Keratinocyte (primary cell): ENCODE measurements at regions not wholly inside any gene's neighbourhood (a gene's known extent, or its start where the extent isn't known, plus 50 kb on each side); places are given as distances from the start of the nearest gene placed in this dataset.

Experiments
- DNase-seq: peaks from one replicate; pipeline ENCODE4 v3.0.0-alpha.2; 2011; ENCODE audit warnings: low read depth, missing footprints, low spot score
- FAIRE-seq: peaks from 2 replicates; lab custom pipeline; 2011; peaks lifted over from hg19 to GRCh38; lab: Jason Lieb, UNC
- H2AFZ ChIP-seq: 2 replicates; pipeline ENCODE4 v1.6.0; 2012; ENCODE audit warnings: low read length, control low read depth, inconsistent platforms; ENCODE audit not compliant: control insufficient read depth
- H3K27ac ChIP-seq: 2 replicates; pipeline ENCODE4 v1.5.1; 2011; ENCODE audit warnings: low read length; ENCODE audit not compliant: control insufficient read depth, insufficient read depth
- H3K27me3 ChIP-seq: 3 replicates; pipeline ENCODE4 v1.6.0; 2011; ENCODE audit warnings: low read length; ENCODE audit not compliant: control insufficient read depth, insufficient read depth; ENCODE audit errors: extremely low read depth
- H3K36me3 ChIP-seq, 2 experiments: 2 replicates in 1 of 2; 3 replicates in 1 of 2; pipeline ENCODE4 v1.5.1; 2011; ENCODE audit warnings: low read length in 2 of 2, mild to moderate bottlenecking in 1 of 2; ENCODE audit not compliant: control insufficient read depth in 2 of 2, insufficient read depth in 2 of 2; ENCODE audit errors: extremely low read depth in 1 of 2
- H3K4me1 ChIP-seq: 3 replicates; pipeline ENCODE4 v1.5.1; 2011; ENCODE audit warnings: low read length; ENCODE audit not compliant: control insufficient read depth, insufficient read depth; ENCODE audit errors: extremely low read depth
- H3K4me2 ChIP-seq: 3 replicates; pipeline ENCODE4 v1.6.0; 2011; ENCODE audit warnings: low read depth, low read length; ENCODE audit not compliant: control insufficient read depth, insufficient read depth; ENCODE audit errors: extremely low read depth
- H3K4me3 ChIP-seq, 3 experiments: fragments of 200-600 bp in 1 of 3; sonication (generic) in 1 of 3; 2 replicates in 2 of 3; 3 replicates in 1 of 3; pipeline ENCODE4 v1.5.1; 2011 to 2016; ENCODE audit warnings: low read length in 3 of 3, mild to moderate bottlenecking in 3 of 3, control low read depth in 2 of 3, inconsistent platforms in 1 of 3, low read depth in 1 of 3, mixed read lengths in 1 of 3, mixed run types in 1 of 3, moderate library complexity in 1 of 3; ENCODE audit not compliant: control insufficient read depth in 2 of 3, insufficient read depth in 2 of 3; ENCODE audit errors: extremely low read depth in 1 of 3
- H3K79me2 ChIP-seq: 2 replicates; pipeline ENCODE4 v1.6.0; 2012; ENCODE audit warnings: low read length; ENCODE audit not compliant: control insufficient read depth, insufficient read depth
- H3K9ac ChIP-seq: 3 replicates; pipeline ENCODE4 v1.6.0; 2011; ENCODE audit warnings: low read length; ENCODE audit not compliant: control insufficient read depth, insufficient read depth; ENCODE audit errors: extremely low read depth
- H3K9me1 ChIP-seq: 3 replicates; pipeline ENCODE4 v1.6.0; 2011; ENCODE audit warnings: low read length; ENCODE audit not compliant: control insufficient read depth, insufficient read depth; ENCODE audit errors: extremely low read depth
- H3K9me3 ChIP-seq: 2 replicates; pipeline ENCODE4 v1.5.1; 2012; ENCODE audit warnings: low read depth, low read length; ENCODE audit not compliant: control insufficient read depth
- H4K20me1 ChIP-seq: 3 replicates; pipeline ENCODE4 v1.6.0; 2011; ENCODE audit warnings: low read length; ENCODE audit not compliant: control insufficient read depth, insufficient read depth; ENCODE audit errors: extremely low read depth
- EZH2 ChIP-seq: IDR thresholded peaks from one replicate; pipeline ENCODE4 v1.6.1; 2012; ENCODE audit warnings: inconsistent platforms, mild to moderate bottlenecking, low read length, moderate library complexity
- dilution Hi-C: fragments of 300-500 bp; cut with MboI; formaldehyde crosslinking; loops from one replicate; pipeline ENCODE4 v1.7.0; 2020; ENCODE audit warnings: low sequenced_read_pairs; ENCODE audit not compliant: extremely low pct_ligation_motif_present
- TF ChIP-seq, protein P1 (sequence below), 3 experiments: IDR thresholded peaks in 1 of 3; conservative IDR thresholded peaks in 1 of 3; optimal IDR thresholded peaks in 1 of 3; 2 replicates in 2 of 3; 3 replicates in 1 of 3; pipeline versions ENCODE3 to v1.5.1; 2011; ENCODE audit warnings: low read length in 3 of 3, mild to moderate bottlenecking in 3 of 3, moderate library complexity in 2 of 3, control low read depth in 1 of 3, inconsistent platforms in 1 of 3; ENCODE audit not compliant: insufficient read depth in 2 of 3; ENCODE audit errors: extremely low read depth in 1 of 3

GRCh38 chr7:47707583-47707982 lies 125.7 kb upstream of the TNS3 start:
- H4K20me1 ChIP-seq: no peaks in the 10 kb centered on the region
- H3K9me3 ChIP-seq: no peaks in the 10 kb centered on the region
- H2AFZ ChIP-seq: no peak overlapping the region
- no peak overlapping the region for H3K9ac ChIP-seq
- H3K27ac ChIP-seq: no peak overlapping the region
- dilution Hi-C loops: no loop called here
- no peak for TF ChIP-seq EZH2
- TF ChIP-seq, protein P1, sequence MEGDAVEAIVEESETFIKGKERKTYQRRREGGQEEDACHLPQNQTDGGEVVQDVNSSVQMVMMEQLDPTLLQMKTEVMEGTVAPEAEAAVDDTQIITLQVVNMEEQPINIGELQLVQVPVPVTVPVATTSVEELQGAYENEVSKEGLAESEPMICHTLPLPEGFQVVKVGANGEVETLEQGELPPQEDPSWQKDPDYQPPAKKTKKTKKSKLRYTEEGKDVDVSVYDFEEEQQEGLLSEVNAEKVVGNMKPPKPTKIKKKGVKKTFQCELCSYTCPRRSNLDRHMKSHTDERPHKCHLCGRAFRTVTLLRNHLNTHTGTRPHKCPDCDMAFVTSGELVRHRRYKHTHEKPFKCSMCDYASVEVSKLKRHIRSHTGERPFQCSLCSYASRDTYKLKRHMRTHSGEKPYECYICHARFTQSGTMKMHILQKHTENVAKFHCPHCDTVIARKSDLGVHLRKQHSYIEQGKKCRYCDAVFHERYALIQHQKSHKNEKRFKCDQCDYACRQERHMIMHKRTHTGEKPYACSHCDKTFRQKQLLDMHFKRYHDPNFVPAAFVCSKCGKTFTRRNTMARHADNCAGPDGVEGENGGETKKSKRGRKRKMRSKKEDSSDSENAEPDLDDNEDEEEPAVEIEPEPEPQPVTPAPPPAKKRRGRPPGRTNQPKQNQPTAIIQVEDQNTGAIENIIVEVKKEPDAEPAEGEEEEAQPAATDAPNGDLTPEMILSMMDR (optimal IDR thresholded peaks at IDR 0.05 in 1 of 3, IDR thresholded peaks at IDR 0.05 in 1 of 3, conservative IDR thresholded peaks at IDR 0.05 in 1 of 3; ENCODE audit: extremely low read depth in 1 of 3, insufficient read depth in 2 of 3, low read length in 3 of 3): no peak
- no peak overlapping the region for H3K4me2 ChIP-seq
- H3K4me1 ChIP-seq: no peaks in the 10 kb centered on the region
- FAIRE-seq: no peak
- no peak for DNase-seq
- H3K27me3 ChIP-seq: no peaks in the 10 kb centered on the region
- no peaks in the 10 kb centered on the region for H3K9me1 ChIP-seq
- H3K79me2 ChIP-seq: no peaks in the 10 kb centered on the region
- H3K4me3 ChIP-seq: no peak overlapping the region
- no peaks in the 10 kb centered on the region for H3K36me3 ChIP-seq

- Histone ChIP-seq H3K9me1 (no peaks in the 10 kb centered on the region), H3K79me2 (no peaks in the 10 kb centered on the region), H3K27me3 (no peaks in the 10 kb centered on the region), H4K20me1 (no peaks in the 10 kb centered on the region), H3K27ac (no peak overlapping the region), H3K36me3 (no peaks in the 10 kb centered on the region), H2AFZ (no peak overlapping the region), H3K4me1 (no peaks in the 10 kb centered on the region), H3K4me2 (no peak overlapping the region), H3K9me3 (no peaks in the 10 kb centered on the region), H3K9ac (no peak overlapping the region), H3K4me3 (no peak overlapping the region)
- FAIRE-seq: no peak
- DNase-seq: no peak
- no peak for TF ChIP-seq EZH2
- TF ChIP-seq, protein P1 (optimal IDR thresholded peaks at IDR 0.05 in 1 of 3, IDR thresholded peaks at IDR 0.05 in 1 of 3, conservative IDR thresholded peaks at IDR 0.05 in 1 of 3; ENCODE audit: extremely low read depth in 1 of 3, insufficient read depth in 2 of 3, low read length in 3 of 3): no peak
- dilution Hi-C loops: no loop called here
Measured at GRCh38 chr7:47704936-47705335, 123.0 kb upstream of the TNS3 start.
